Activated gamma-delta T cell (primary cell): ENCODE measurements at regions not wholly inside any gene's neighbourhood (a gene's known extent, or its start where the extent isn't known, plus 50 kb on each side); places are given as distances from the start of the nearest gene placed in this dataset.
"Not testable (repeated sequence)": the region's sequence is repeated elsewhere in the genome, so short reads cannot be mapped to it uniquely, and the experiment has no call there.

ENCODE experiments used
- DNase-seq: peaks from one replicate; lab custom pipeline; 2025; lab: John Stamatoyannopoulos, UW

- DNase-seq: no peak
Observed at GRCh38 chr5:117431091-117431490, 856.5 kb upstream of the SEMA6A start.

GRCh38 chr5:117425163-117425562, 850.5 kb upstream of the SEMA6A start:
- no peak for DNase-seq

GRCh38 chr5:117424559-117424958, 849.9 kb upstream of the SEMA6A start:
- DNase-seq: no peak

GRCh38 chr5:117417501-117417900, 842.9 kb upstream of the SEMA6A start:
- DNase-seq: no peak

GRCh38 chr5:117414926-117415325, 840.3 kb upstream of the SEMA6A start:
- DNase-seq: no peak

GRCh38 chr5:117411701-117412100, 837.1 kb upstream of the SEMA6A start:
- DNase-seq: no peak

GRCh38 chr5:117405197-117405596, 830.6 kb upstream of the SEMA6A start:
- no peak for DNase-seq

- DNase-seq: no peak
Observed at GRCh38 chr5:117394506-117395157, 820.0 kb upstream of the SEMA6A start.

GRCh38 chr5:117393125-117393524, 818.5 kb upstream of the SEMA6A start:
- DNase-seq: no peak

GRCh38 chr5:117380316-117380715, 805.7 kb upstream of the SEMA6A start:
- DNase-seq: no peak

GRCh38 chr5:117379521-117379920, 804.9 kb upstream of the SEMA6A start:
- DNase-seq: no peak

GRCh38 chr5:117376748-117377147, 802.1 kb upstream of the SEMA6A start:
- DNase-seq: no peak

GRCh38 chr5:117359895-117360294, 785.3 kb upstream of the SEMA6A start:
- no peak for DNase-seq

- no peak for DNase-seq
Observed at GRCh38 chr5:117357886-117358285, 783.3 kb upstream of the SEMA6A start.

GRCh38 chr5:117347280-117347679, 772.7 kb upstream of the SEMA6A start:
- DNase-seq: no peak

- not testable (repeated sequence) for DNase-seq
Observed at GRCh38 chr5:117343726-117344125, 769.1 kb upstream of the SEMA6A start.

- DNase-seq: no peak
Observed at GRCh38 chr5:117337064-117337749, 762.6 kb upstream of the SEMA6A start.

- no peak for DNase-seq
Observed at GRCh38 chr5:117336208-117336607, 761.6 kb upstream of the SEMA6A start.

- DNase-seq: no peak
Observed at GRCh38 chr5:117333011-117333410, 758.4 kb upstream of the SEMA6A start.

- no peak for DNase-seq
Observed at GRCh38 chr5:117332341-117332740, 757.7 kb upstream of the SEMA6A start.

- DNase-seq: no peak
Observed at GRCh38 chr5:117327511-117327910, 752.9 kb upstream of the SEMA6A start.

- no peak for DNase-seq
Observed at GRCh38 chr5:117326997-117327396, 752.4 kb upstream of the SEMA6A start.

GRCh38 chr5:117318528-117318927, 743.9 kb upstream of the SEMA6A start:
- DNase-seq: no peak

- no peak for DNase-seq
Observed at GRCh38 chr5:117315170-117315569, 740.5 kb upstream of the SEMA6A start.
